ENCODE measurements at regions not wholly inside any gene's neighbourhood (a gene's known extent, or its start where the extent isn't known, plus 50 kb on each side); places are given as distances from the start of the nearest gene placed in this dataset.

- H3K36me3 ChIP-seq (ENCODE audit: insufficient read depth, low read length): no peaks in the 10 kb centered on the region
- H3K4me1 ChIP-seq (ENCODE audit: insufficient read depth, low read length): peaks cover 20% of the 10 kb centered on the region; the same call in 1 of the 2 replicates
- no peaks in the 10 kb centered on the region for H3K9me3 ChIP-seq (ENCODE audit: control insufficient read depth, insufficient read depth, low read length)
- no peak overlapping the region for H3K9ac ChIP-seq (ENCODE audit: low read depth, low read length)
Observed at GRCh38 chr14:51473808-51474565, 177.7 kb upstream of the FRMD6 start.

- Histone ChIP-seq H3K4me1 (ENCODE audit: insufficient read depth, low read length) (peaks cover 20% of the 10 kb centered on the region; the same call in 1 of the 2 replicates), H3K9me3 (ENCODE audit: control insufficient read depth, insufficient read depth, low read length) (no peaks in the 10 kb centered on the region), H3K9ac (ENCODE audit: low read depth, low read length) (no peak overlapping the region), H3K36me3 (ENCODE audit: insufficient read depth, low read length) (no peaks in the 10 kb centered on the region)
Observed at GRCh38 chr14:51474854-51475253, 176.9 kb upstream of the FRMD6 start.

DNA sequence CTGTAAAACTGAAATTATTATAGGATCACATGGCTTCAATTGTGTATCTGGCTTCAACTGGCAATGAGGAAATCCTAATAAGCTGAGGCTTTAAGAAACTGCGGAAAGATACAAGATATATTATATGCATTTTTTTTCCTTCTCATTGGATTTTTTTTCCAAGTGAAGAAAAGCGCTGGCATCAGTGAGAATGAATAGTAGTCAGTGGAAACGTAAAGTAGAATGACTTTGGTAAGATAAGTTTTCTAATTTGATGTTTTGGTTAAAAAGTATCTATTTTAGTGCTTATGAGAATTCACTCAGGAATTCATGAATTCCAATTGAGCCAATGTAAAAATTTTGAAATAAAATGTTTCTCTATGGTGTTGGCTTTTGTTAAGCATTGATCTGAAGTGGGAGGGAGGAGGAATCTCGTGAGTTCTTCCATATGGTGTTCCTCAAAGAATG lies 173.5 kb upstream of the FRMD6 start:
- Histone ChIP-seq H3K9me3 (ENCODE audit: control insufficient read depth, insufficient read depth, low read length) (no peaks in the 10 kb centered on the region), H3K4me1 (ENCODE audit: insufficient read depth, low read length) (peaks cover 20% of the 10 kb centered on the region; the same call in 1 of the 2 replicates), H3K9ac (ENCODE audit: low read depth, low read length) (no peak overlapping the region), H3K36me3 (ENCODE audit: insufficient read depth, low read length) (no peaks in the 10 kb centered on the region)

GRCh38 chr14:51479584-51480325 lies 172.0 kb upstream of the FRMD6 start:
- no peaks in the 10 kb centered on the region for H3K9me3 ChIP-seq (ENCODE audit: control insufficient read depth, insufficient read depth, low read length)
- H3K4me1 ChIP-seq (ENCODE audit: insufficient read depth, low read length): 0 out of 2 replicates have a peak, but pooled peaks cover 6% of the 10 kb centered on the region
- H3K9ac ChIP-seq (ENCODE audit: low read depth, low read length): no peak overlapping the region
- H3K36me3 ChIP-seq (ENCODE audit: insufficient read depth, low read length): no peaks in the 10 kb centered on the region

- Histone ChIP-seq H3K9me3 (ENCODE audit: control insufficient read depth, insufficient read depth, low read length) (no peaks in the 10 kb centered on the region), H3K4me1 (ENCODE audit: insufficient read depth, low read length) (no peaks in the 10 kb centered on the region), H3K9ac (ENCODE audit: low read depth, low read length) (no peak overlapping the region), H3K36me3 (ENCODE audit: insufficient read depth, low read length) (no peaks in the 10 kb centered on the region)
Observed at GRCh38 chr14:51481643-51482042, 170.1 kb upstream of the FRMD6 start.

DNA sequence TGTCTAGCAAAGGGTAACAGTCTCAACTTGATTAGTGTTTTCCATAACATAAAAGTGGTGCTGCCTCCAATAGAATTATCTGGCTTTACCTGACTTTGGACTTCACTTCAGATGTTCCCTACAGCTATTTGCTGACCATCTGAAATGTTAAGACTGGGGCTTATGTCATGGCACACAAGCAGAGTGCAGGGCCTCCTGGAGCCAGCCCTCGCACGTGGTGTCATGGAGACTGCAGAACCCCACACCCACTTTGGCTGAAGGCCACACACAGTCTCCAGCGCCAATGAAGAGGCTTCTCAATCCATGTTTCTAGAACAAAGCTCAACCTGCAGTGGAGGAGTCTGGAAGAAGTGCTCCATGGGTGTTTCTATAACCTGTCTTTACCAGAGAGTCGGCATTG lies 169.6 kb upstream of the FRMD6 start:
- H3K36me3 ChIP-seq (ENCODE audit: insufficient read depth, low read length): no peaks in the 10 kb centered on the region
- H3K4me1 ChIP-seq (ENCODE audit: insufficient read depth, low read length): no peaks in the 10 kb centered on the region
- no peak overlapping the region for H3K9ac ChIP-seq (ENCODE audit: low read depth, low read length)
- H3K9me3 ChIP-seq (ENCODE audit: control insufficient read depth, insufficient read depth, low read length): no peaks in the 10 kb centered on the region

DNA sequence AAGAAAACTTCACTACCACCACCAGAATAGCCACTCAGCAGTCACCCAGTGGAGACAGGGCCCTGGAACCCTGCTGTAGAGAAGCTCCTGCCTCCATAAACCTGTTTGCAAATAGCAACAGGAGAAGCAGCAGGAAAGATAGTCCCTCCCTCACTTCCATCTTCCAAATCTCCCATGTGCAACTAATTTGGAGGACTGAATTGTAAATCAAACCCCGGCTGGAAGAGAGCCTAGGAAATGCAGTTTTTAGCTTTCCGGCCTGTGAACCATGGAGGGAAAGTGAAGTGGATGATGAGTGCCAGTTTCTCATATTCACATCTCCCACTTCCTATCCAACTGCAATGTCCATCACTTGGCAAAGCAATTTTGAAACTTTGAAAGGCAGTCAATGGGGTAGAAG lies 167.2 kb upstream of the FRMD6 start:
- H3K36me3 ChIP-seq (ENCODE audit: insufficient read depth, low read length): no peaks in the 10 kb centered on the region
- no peaks in the 10 kb centered on the region for H3K9me3 ChIP-seq (ENCODE audit: control insufficient read depth, insufficient read depth, low read length)
- no peaks in the 10 kb centered on the region for H3K4me1 ChIP-seq (ENCODE audit: insufficient read depth, low read length)
- no peak overlapping the region for H3K9ac ChIP-seq (ENCODE audit: low read depth, low read length)

DNA sequence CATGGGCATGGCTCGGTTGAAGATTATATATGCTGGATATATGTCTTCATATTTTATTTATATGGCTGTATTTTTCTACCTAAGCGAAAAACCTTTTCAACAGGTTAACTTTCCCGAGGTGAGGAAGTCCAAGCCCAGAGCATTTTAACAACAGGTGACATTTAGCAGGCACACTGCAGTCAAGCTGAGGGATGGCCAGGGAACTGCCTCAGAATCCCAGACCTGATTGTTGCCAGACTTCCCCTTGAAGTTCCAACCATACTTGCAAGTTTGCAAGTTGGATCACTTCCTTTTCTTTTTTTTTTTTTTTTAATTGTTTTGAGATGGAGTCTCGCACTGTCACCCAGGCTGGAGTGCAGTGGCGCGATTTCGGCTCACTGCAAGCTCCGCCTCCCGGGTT lies 166.0 kb upstream of the FRMD6 start:
- Histone ChIP-seq H3K4me1 (ENCODE audit: insufficient read depth, low read length) (no peaks in the 10 kb centered on the region), H3K36me3 (ENCODE audit: insufficient read depth, low read length) (no peaks in the 10 kb centered on the region), H3K9me3 (ENCODE audit: control insufficient read depth, insufficient read depth, low read length) (no peaks in the 10 kb centered on the region), H3K9ac (ENCODE audit: low read depth, low read length) (no peak overlapping the region)

DNA sequence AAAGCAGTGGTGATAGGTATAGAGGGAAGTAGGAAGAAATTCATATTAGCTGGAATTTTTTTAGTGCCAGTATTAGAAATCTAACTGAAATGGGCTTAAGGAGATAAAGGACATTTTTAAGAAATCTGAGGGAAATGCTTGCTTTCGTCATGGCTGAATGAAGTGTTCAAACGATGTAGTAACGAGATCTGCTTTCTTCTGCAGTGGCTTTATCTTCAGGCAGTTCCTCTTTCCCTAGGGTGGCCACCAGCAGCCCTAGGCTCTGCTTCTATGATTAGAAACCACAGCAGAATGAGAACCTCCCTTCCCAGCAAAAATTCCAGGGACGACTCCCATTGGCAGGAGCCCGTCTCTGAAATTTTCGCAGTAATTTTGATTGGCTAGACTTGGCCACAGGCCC lies 163.9 kb upstream of the FRMD6 start:
- Histone ChIP-seq H3K4me1 (ENCODE audit: insufficient read depth, low read length) (no peaks in the 10 kb centered on the region), H3K9ac (ENCODE audit: low read depth, low read length) (no peak overlapping the region), H3K36me3 (ENCODE audit: insufficient read depth, low read length) (no peaks in the 10 kb centered on the region), H3K9me3 (ENCODE audit: control insufficient read depth, insufficient read depth, low read length) (no peaks in the 10 kb centered on the region)

DNA sequence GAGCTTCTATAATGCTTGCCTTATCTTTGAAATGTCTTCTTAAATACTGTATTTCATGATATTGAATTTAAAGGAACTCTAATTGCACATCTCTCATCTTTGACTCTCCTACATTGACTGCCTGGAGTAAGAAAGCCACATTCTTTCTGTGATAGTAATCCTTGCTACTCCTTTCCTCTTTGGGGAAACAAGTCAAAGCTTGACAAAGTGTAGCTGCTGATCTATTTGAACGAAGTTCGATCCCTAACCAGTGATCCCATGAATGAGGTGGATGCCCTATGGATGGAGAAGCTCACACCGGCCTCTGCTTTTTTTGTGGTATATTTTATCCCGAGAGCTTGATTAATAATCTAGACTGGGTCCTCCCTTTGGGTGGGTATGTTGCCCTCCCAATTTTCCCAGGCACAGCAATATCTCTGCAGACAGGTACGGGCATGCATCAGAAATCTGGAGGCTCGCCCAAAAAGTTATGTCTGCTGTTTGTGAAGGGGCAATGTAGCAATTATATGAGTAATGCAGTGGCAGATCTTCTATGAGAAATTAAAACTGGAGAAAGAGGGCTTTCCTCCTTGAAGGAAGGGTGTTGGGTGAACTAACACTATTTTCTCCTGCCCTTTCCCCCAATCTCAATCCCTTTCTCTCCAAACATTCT lies 163.0 kb upstream of the FRMD6 start:
- H3K9me3 ChIP-seq (ENCODE audit: control insufficient read depth, insufficient read depth, low read length): no peaks in the 10 kb centered on the region
- H3K9ac ChIP-seq (ENCODE audit: low read depth, low read length): no peak overlapping the region
- no peaks in the 10 kb centered on the region for H3K4me1 ChIP-seq (ENCODE audit: insufficient read depth, low read length)
- no peaks in the 10 kb centered on the region for H3K36me3 ChIP-seq (ENCODE audit: insufficient read depth, low read length)

DNA sequence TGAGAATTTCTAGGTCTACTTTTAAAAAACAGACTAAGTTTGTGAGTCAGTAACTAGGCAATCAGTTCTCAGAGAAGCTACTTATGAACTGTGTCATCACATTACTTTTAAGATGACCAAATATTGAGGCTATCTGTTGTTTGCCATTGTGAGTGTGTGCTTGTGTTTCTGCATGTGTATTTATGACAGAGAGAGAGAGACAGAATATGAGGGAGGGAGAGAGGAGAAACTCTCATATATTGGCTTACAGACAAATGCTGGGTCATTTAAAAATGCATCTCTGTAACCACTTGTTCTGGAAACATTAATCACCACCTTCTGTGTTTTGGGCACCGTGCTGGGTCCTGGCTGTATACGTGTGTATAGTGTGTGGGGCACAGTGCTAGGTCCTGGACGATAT lies 161.5 kb upstream of the FRMD6 start:
- no peaks in the 10 kb centered on the region for H3K9me3 ChIP-seq (ENCODE audit: control insufficient read depth, insufficient read depth, low read length)
- H3K9ac ChIP-seq (ENCODE audit: low read depth, low read length): no peak overlapping the region
- no peaks in the 10 kb centered on the region for H3K36me3 ChIP-seq (ENCODE audit: insufficient read depth, low read length)
- H3K4me1 ChIP-seq (ENCODE audit: insufficient read depth, low read length): no peaks in the 10 kb centered on the region

- H3K36me3 ChIP-seq (ENCODE audit: insufficient read depth, low read length): no peaks in the 10 kb centered on the region
- H3K9me3 ChIP-seq (ENCODE audit: control insufficient read depth, insufficient read depth, low read length): no peaks in the 10 kb centered on the region
- no peak overlapping the region for H3K9ac ChIP-seq (ENCODE audit: low read depth, low read length)
- H3K4me1 ChIP-seq (ENCODE audit: insufficient read depth, low read length): no peaks in the 10 kb centered on the region
Observed at GRCh38 chr14:51491036-51491545, 160.6 kb upstream of the FRMD6 start.

DNA sequence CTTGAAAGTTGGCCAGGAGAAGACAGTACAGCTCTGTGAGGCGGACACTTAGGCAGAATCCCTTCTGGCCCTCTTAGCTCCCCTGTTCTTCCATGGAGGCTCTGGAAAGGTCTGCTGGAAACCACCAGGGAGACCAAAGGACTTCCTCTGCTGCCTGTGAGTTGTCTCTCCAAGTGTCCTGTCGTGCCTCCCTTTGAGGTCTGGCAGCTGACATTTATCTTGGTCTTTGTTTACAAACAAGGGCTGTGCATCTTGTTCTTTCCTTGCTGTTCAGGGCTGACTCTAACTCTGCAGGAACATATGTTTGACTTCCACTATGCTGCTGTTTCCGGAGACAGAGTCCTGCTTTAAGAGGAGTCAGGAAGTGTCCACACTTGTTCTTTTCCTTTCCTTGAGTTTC lies 159.9 kb upstream of the FRMD6 start:
- Histone ChIP-seq H3K4me1 (ENCODE audit: insufficient read depth, low read length) (no peaks in the 10 kb centered on the region), H3K9me3 (ENCODE audit: control insufficient read depth, insufficient read depth, low read length) (peaks cover under 1% of the 10 kb centered on the region; the same call in 1 of the 2 replicates), H3K36me3 (ENCODE audit: insufficient read depth, low read length) (no peaks in the 10 kb centered on the region)

GRCh38 chr14:51495319-51495718 lies 156.4 kb upstream of the FRMD6 start:
- Histone ChIP-seq H3K4me1 (ENCODE audit: insufficient read depth, low read length) (no peaks in the 10 kb centered on the region), H3K36me3 (ENCODE audit: insufficient read depth, low read length) (no peaks in the 10 kb centered on the region), H3K9me3 (ENCODE audit: control insufficient read depth, insufficient read depth, low read length) (peaks cover 8% of the 10 kb centered on the region; the same call in 1 of the 2 replicates), H3K9ac (ENCODE audit: low read depth, low read length) (no peak overlapping the region)

More for the DNA sequence above, 159.9 kb upstream of the FRMD6 start:
- no peak overlapping the region for H3K9ac ChIP-seq (ENCODE audit: low read depth, low read length)

Data from ES-I3 (cell line).